ENCODE measurements at regions not wholly inside any gene's neighbourhood (a gene's known extent, or its start where the extent isn't known, plus 50 kb on each side); places are given as distances from the start of the nearest gene placed in this dataset.

DNA sequence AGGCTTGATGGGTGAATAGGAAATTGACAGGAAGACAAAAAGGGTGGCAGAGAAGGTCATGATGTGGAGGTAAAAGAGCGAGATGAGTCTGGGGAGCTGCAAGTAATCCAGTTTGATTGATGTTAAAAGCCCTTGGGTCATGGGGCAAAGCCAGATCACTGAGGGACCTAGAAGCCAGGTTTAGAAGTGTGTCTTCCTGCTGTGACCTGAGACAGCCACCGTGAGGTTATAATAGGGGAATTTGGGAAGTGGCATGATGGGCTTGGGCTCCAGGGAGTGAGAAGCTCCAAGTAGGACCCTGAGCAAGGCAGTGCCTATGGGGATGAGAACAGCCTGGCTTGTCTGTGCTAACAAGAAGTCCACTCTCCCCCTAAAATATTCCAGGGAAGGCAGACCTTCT is 298.5 kb downstream of the RPLP1 start:
- intact Hi-C loops (cut with DNase I; ENCODE audit: low total_unique reads) = no loop called here
- Histone ChIP-seq H3K36me3 (no peaks in the 10 kb centered on the region), H3K4me1 (no peaks in the 10 kb centered on the region), H3K4me3 (no peak overlapping the region), H3K27me3 (no peaks in the 10 kb centered on the region), H3K9me3 (no peaks in the 10 kb centered on the region), H3K27ac (no peak overlapping the region)
- no peak for TF ChIP-seq POLR2AphosphoS5 (IDR thresholded peaks at IDR 0.05)
- TF ChIP-seq POLR2A (IDR thresholded peaks at IDR 0.05) = no peak
- TF ChIP-seq, protein P1, sequence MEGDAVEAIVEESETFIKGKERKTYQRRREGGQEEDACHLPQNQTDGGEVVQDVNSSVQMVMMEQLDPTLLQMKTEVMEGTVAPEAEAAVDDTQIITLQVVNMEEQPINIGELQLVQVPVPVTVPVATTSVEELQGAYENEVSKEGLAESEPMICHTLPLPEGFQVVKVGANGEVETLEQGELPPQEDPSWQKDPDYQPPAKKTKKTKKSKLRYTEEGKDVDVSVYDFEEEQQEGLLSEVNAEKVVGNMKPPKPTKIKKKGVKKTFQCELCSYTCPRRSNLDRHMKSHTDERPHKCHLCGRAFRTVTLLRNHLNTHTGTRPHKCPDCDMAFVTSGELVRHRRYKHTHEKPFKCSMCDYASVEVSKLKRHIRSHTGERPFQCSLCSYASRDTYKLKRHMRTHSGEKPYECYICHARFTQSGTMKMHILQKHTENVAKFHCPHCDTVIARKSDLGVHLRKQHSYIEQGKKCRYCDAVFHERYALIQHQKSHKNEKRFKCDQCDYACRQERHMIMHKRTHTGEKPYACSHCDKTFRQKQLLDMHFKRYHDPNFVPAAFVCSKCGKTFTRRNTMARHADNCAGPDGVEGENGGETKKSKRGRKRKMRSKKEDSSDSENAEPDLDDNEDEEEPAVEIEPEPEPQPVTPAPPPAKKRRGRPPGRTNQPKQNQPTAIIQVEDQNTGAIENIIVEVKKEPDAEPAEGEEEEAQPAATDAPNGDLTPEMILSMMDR (IDR thresholded peaks at IDR 0.05) = no peak
- DNase-seq (ENCODE audit: low spot score in 2 of 2) = no peak

DNA sequence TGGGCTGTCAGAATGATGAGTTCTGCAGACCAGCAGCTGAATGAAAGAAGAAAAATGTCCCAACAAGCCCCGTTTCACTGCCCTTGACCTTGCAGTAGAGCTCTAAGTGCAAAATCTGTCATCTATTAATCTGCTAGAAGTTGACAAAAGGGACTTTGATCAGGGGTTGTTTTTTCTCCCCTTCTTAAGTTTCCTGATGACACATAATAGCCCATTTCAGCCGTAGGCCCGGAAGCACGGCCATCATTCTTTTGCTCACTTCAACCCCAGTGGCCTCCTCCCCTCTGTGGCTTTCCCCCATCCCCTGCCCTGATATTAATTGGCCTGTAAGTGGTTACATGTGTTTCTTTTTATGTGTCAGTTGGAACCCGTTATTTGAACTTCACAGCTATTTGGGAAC is 298.9 kb downstream of the RPLP1 start:
- intact Hi-C loops (cut with DNase I; ENCODE audit: low total_unique reads) = no loop called here
- Histone ChIP-seq H3K4me1 (no peaks in the 10 kb centered on the region), H3K27ac (no peak overlapping the region), H3K27me3 (no peaks in the 10 kb centered on the region), H3K36me3 (no peaks in the 10 kb centered on the region), H3K4me3 (no peak overlapping the region), H3K9me3 (no peaks in the 10 kb centered on the region)
- TF ChIP-seq, protein P1 (IDR thresholded peaks at IDR 0.05) = no peak
- TF ChIP-seq POLR2AphosphoS5 (IDR thresholded peaks at IDR 0.05) (no peak), POLR2A (IDR thresholded peaks at IDR 0.05) (no peak)
- DNase-seq (ENCODE audit: low spot score in 2 of 2) = no peak

DNA sequence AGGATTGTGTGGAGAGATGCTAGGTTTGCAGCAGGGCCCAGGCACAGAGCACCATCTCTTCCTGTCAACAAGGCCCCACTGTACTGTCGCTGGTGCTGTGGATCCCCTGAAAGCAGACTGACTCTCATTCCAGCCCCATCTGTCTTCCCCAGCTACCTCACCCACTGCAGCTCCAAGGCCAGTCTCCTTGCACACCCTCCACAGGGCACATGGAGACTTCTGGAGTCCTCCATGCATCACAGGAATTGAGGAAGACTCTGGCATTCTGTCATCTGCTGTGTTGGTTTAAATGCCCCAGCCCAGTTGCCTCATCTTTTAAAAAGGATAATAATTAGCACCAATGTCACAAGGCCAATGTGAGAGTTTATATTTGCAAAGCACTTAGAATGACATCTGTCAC is 301.2 kb downstream of the RPLP1 start:
- intact Hi-C loops (cut with DNase I; ENCODE audit: low total_unique reads) = no loop called here

DNA sequence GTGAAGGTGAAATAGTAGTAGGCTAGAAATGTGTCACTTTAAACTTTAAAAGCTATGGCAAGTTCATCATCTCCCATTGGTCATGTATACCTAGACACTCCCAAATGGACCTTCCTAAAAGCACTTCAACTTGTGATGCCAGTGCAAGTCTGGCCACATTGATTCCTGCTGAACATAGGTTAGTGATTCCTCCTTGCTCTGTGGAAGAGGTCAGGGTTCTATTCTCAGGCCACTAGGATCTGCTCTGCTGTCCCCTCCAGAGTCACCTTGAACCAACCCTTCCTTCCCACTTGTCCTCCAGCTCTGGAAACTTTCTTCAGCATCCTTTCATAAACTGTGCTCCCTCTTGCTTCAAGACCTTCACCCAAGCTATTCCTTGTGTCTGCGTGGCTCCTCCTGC is 301.7 kb downstream of the RPLP1 start:
- Histone ChIP-seq H3K27me3 (no peaks in the 10 kb centered on the region), H3K27ac (no peak overlapping the region), H3K4me1 (no peaks in the 10 kb centered on the region), H3K9me3 (no peaks in the 10 kb centered on the region), H3K4me3 (no peak overlapping the region), H3K36me3 (no peaks in the 10 kb centered on the region)
- intact Hi-C loops (cut with DNase I; ENCODE audit: low total_unique reads) = no loop called here
- DNase-seq (ENCODE audit: low spot score in 2 of 2) = no peak
- TF ChIP-seq POLR2A (IDR thresholded peaks at IDR 0.05) (no peak), POLR2AphosphoS5 (IDR thresholded peaks at IDR 0.05) (no peak)
- TF ChIP-seq, protein P1 (IDR thresholded peaks at IDR 0.05) = no peak

More for the DNA sequence above, 301.2 kb downstream of the RPLP1 start:
- Histone ChIP-seq H3K27me3 (no peaks in the 10 kb centered on the region), H3K36me3 (no peaks in the 10 kb centered on the region), H3K4me3 (no peak overlapping the region), H3K4me1 (no peaks in the 10 kb centered on the region), H3K9me3 (no peaks in the 10 kb centered on the region), H3K27ac (no peak overlapping the region)
- no peak for TF ChIP-seq POLR2AphosphoS5 (IDR thresholded peaks at IDR 0.05)
- TF ChIP-seq, protein P1 (IDR thresholded peaks at IDR 0.05) = no peak
- DNase-seq (ENCODE audit: low spot score in 2 of 2) = no peak

GRCh38 chr15:69755551-69756310 is 303.1 kb downstream of the RPLP1 start:
- Histone ChIP-seq H3K4me3 (no peak overlapping the region), H3K27me3 (no peaks in the 10 kb centered on the region), H3K27ac (no peak overlapping the region), H3K9me3 (no peaks in the 10 kb centered on the region), H3K4me1 (no peaks in the 10 kb centered on the region), H3K36me3 (no peaks in the 10 kb centered on the region)
- TF ChIP-seq POLR2AphosphoS5 (IDR thresholded peaks at IDR 0.05) = no peak
- TF ChIP-seq, protein P1 (IDR thresholded peaks at IDR 0.05) = no peak
- no peak for TF ChIP-seq POLR2A (IDR thresholded peaks at IDR 0.05)
- intact Hi-C loops (cut with DNase I; ENCODE audit: low total_unique reads) = no loop called here
- DNase-seq (ENCODE audit: low spot score in 2 of 2) = no peak
